Trophoblast cell (in vitro differentiated cells and primary cell): ENCODE measurements at regions not wholly inside any gene's neighbourhood (a gene's known extent, or its start where the extent isn't known, plus 50 kb on each side); places are given as distances from the start of the nearest gene placed in this dataset.

Source experiments
- DNase-seq, 2 donors: peaks; one replicate each; pipeline ENCODE4 v3.0.0-alpha.2; 2016
- H2AFZ ChIP-seq: 2 replicates; pipeline ENCODE4 v1.6.1; 2013; ENCODE audit warnings: low read length, moderate library complexity, mild to moderate bottlenecking; ENCODE audit not compliant: insufficient read depth, poor library complexity
- H2AK5ac ChIP-seq: 2 replicates; pipeline ENCODE4 v1.6.1; 2013; ENCODE audit warnings: mild to moderate bottlenecking, low read length
- H2BK120ac ChIP-seq: 2 replicates; pipeline ENCODE4 v1.6.1; 2013; ENCODE audit warnings: low read length, mild to moderate bottlenecking, moderate library complexity; ENCODE audit not compliant: insufficient read depth, poor library complexity
- H2BK12ac ChIP-seq: 2 replicates; pipeline ENCODE4 v1.6.1; 2013; ENCODE audit warnings: mild to moderate bottlenecking, low read length, moderate library complexity
- H2BK5ac ChIP-seq: 2 replicates; pipeline ENCODE4 v1.6.1; 2013; ENCODE audit warnings: low read length, low read depth, moderate library complexity, mild to moderate bottlenecking; ENCODE audit not compliant: poor library complexity
- H3K14ac ChIP-seq: 2 replicates; pipeline ENCODE4 v1.6.1; 2013; ENCODE audit warnings: mild to moderate bottlenecking, low read length
- H3K18ac ChIP-seq: 2 replicates; pipeline ENCODE4 v1.6.1; 2013; ENCODE audit warnings: mild to moderate bottlenecking, low read length
- H3K23ac ChIP-seq: 2 replicates; pipeline ENCODE4 v1.6.1; 2013; ENCODE audit warnings: low read length
- H3K27ac ChIP-seq: 2 replicates; pipeline ENCODE4 v1.5.1; 2013; ENCODE audit warnings: low read depth, mild to moderate bottlenecking, inconsistent platforms, low read length, moderate library complexity
- H3K27me3 ChIP-seq: 2 replicates; pipeline ENCODE4 v1.6.1; 2013; ENCODE audit warnings: inconsistent platforms, mild to moderate bottlenecking, low read length, moderate library complexity; ENCODE audit not compliant: insufficient read depth
- H3K36me3 ChIP-seq, 2 experiments: 1 replicate in 1 of 2; 2 replicates in 1 of 2; pipeline ENCODE4 v1.6.1; 2013; ENCODE audit warnings: low read length in 2 of 2, mild to moderate bottlenecking in 2 of 2, moderate library complexity in 1 of 2; ENCODE audit not compliant: insufficient read depth in 2 of 2, control insufficient read depth in 1 of 2
- H3K4ac ChIP-seq: 2 replicates; pipeline ENCODE4 v1.6.1; 2013; ENCODE audit warnings: low read depth, mild to moderate bottlenecking, low read length, moderate library complexity
- H3K4me1 ChIP-seq, 2 experiments: 1 replicate in 1 of 2; 2 replicates in 1 of 2; pipeline ENCODE4 v1.6.1; 2013; ENCODE audit warnings: low read length in 2 of 2, mild to moderate bottlenecking in 2 of 2, moderate library complexity in 1 of 2; ENCODE audit not compliant: insufficient read depth in 2 of 2, control insufficient read depth in 1 of 2
- H3K4me2 ChIP-seq: 2 replicates; pipeline ENCODE4 v1.6.1; 2013; ENCODE audit warnings: inconsistent platforms, mild to moderate bottlenecking, low read length, moderate library complexity
- H3K4me3 ChIP-seq: 2 replicates; pipeline ENCODE4 v1.5.1; 2013; ENCODE audit warnings: mild to moderate bottlenecking, low read depth, low read length, inconsistent platforms
- H3K79me1 ChIP-seq: one replicate; pipeline ENCODE4 v1.6.1; 2013; ENCODE audit warnings: low read length
- H3K79me2 ChIP-seq: 2 replicates; pipeline ENCODE4 v1.6.1; 2013; ENCODE audit warnings: low read length, mild to moderate bottlenecking; ENCODE audit not compliant: control insufficient read depth, insufficient read depth, poor library complexity
- H3K9ac ChIP-seq: 2 replicates; pipeline ENCODE4 v1.6.1; 2013; ENCODE audit warnings: mild to moderate bottlenecking, low read length
- H3K9me3 ChIP-seq: 2 replicates; pipeline ENCODE4 v1.6.1; 2013; ENCODE audit warnings: low read depth, mild to moderate bottlenecking, control low read depth, inconsistent platforms, low read length; ENCODE audit not compliant: insufficient read depth
- H4K12ac ChIP-seq: 2 replicates; pipeline ENCODE4 v1.6.1; 2013; ENCODE audit warnings: low read depth, mild to moderate bottlenecking, low read length, moderate library complexity
- H4K8ac ChIP-seq: 2 replicates; pipeline ENCODE4 v1.6.1; 2013; ENCODE audit warnings: low read depth, mild to moderate bottlenecking, low read length, moderate library complexity
- H4K91ac ChIP-seq: one replicate; pipeline ENCODE4 v1.6.1; 2013; ENCODE audit warnings: low read depth, mild to moderate bottlenecking, low read length, moderate library complexity
- WGBS: extraction: QIAGEN DNeasy Blood & Tissue Kit; methylation state at CpG from one replicate; pipeline ENCODE4 v1.1.7; 2013; ENCODE audit warnings: missing lambda C conversion rate; ENCODE audit not compliant: insufficient read length, insufficient coverage; ENCODE audit errors: extremely low coverage; 5-methylcytosine and 5-hydroxymethylcytosine counted together

DNA sequence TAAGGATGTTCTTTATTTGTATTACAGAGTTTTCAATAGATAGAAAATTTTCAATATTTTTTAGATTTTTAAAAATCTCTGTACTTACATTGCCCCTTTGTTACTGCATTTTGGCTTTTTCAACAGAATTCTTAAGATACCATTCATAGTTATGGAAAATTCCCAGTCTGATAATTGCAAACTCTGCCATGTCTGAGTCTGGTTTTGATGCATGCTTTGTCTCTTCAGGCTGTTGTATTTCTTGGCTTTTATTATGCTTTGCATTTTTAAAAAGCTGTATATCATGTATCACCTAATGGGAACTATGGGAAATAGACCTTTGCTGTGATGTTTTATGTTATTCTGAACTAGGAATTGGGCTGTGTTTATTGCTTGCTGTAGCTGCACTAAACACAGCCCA lies 898.9 kb upstream of the ADGRB3 start:
- H3K4me3 ChIP-seq: no peak overlapping the region
- H2AFZ ChIP-seq: no peak overlapping the region
- H4K12ac ChIP-seq: no peak overlapping the region
- no peak overlapping the region for H3K14ac ChIP-seq
- no peaks in the 10 kb centered on the region for H3K27me3 ChIP-seq
- no peaks in the 10 kb centered on the region for H3K79me2 ChIP-seq
- H3K79me1 ChIP-seq: no peaks in the 10 kb centered on the region
- no peak overlapping the region for H4K8ac ChIP-seq
- H3K9me3 ChIP-seq: no peaks in the 10 kb centered on the region
- no peak overlapping the region for H3K23ac ChIP-seq
- DNase-seq: no peak
- no peak overlapping the region for H4K91ac ChIP-seq
- no peak overlapping the region for H2BK120ac ChIP-seq
- no peak overlapping the region for H3K9ac ChIP-seq
- no peak overlapping the region for H3K18ac ChIP-seq
- no peak overlapping the region for H2AK5ac ChIP-seq
- H3K4me2 ChIP-seq: no peak overlapping the region
- no peak overlapping the region for H2BK12ac ChIP-seq
- no peak overlapping the region for H2BK5ac ChIP-seq
- H3K27ac ChIP-seq: no peak overlapping the region
- no peaks in the 10 kb centered on the region for H3K4me1 ChIP-seq
- H3K4ac ChIP-seq: no peak overlapping the region
- no peaks in the 10 kb centered on the region for H3K36me3 ChIP-seq

DNA sequence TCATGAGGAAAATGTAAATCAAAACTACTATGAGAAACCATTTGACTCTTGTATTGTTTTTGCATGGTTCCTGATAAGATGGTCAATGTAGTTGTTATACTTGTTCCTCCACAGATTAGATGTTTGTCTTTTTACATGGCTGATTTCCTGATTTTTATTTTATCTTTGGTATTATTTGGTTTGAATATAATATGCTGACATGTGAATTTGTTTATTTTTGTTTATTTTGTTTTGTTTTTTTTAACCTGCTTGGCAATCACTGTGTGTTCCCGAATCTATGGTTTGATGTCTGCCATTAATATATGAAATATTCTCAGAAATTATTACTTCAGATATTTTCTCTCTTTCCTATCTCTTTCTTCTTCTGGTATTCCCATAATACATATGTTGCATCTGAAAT lies 899.5 kb upstream of the ADGRB3 start:
- Histone ChIP-seq H4K91ac (no peak overlapping the region), H4K12ac (no peak overlapping the region), H2BK12ac (no peak overlapping the region), H3K4me2 (no peak overlapping the region), H3K79me1 (no peaks in the 10 kb centered on the region), H3K79me2 (no peaks in the 10 kb centered on the region), H3K9me3 (no peaks in the 10 kb centered on the region), H3K14ac (no peak overlapping the region), H2AK5ac (no peak overlapping the region), H2AFZ (no peak overlapping the region), H3K4me1 (no peaks in the 10 kb centered on the region), H3K23ac (no peak overlapping the region), H3K27me3 (no peaks in the 10 kb centered on the region), H3K27ac (no peak overlapping the region), H4K8ac (no peak overlapping the region), H3K9ac (no peak overlapping the region), H2BK120ac (no peak overlapping the region), H3K4me3 (no peak overlapping the region), H2BK5ac (no peak overlapping the region), H3K36me3 (no peaks in the 10 kb centered on the region), H3K4ac (no peak overlapping the region), H3K18ac (no peak overlapping the region)
- WGBS: no CpG with 5 or more reads among the region's 1 CpG
- DNase-seq: no peak

DNA sequence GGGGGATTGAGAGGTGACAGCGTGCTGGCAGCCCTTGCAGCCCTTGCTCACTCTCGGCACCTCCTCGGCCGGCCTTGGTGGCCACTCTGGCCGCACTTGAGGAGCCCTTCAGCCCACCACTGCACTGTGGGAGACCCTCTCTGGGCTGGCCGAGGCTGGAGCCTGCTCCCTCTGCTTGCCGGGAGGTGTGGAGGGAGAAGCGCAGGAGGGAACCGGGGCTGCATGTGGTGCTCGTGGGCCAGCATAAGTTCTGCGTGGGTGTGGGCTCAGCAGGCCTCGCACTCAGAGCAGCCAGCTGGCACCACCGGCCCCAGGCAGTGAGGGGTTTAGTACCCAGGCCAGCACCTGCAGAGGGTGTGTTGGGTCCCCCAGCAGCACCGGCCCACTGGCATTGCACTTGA lies 912.2 kb upstream of the ADGRB3 start:
- no peaks in the 10 kb centered on the region for H3K4me1 ChIP-seq
- no peak overlapping the region for H2BK5ac ChIP-seq
- no peak overlapping the region for H4K91ac ChIP-seq
- no peak overlapping the region for H3K4me2 ChIP-seq
- H3K23ac ChIP-seq: no peak overlapping the region
- H3K9me3 ChIP-seq: peaks cover 10% of the 10 kb centered on the region
- H2BK120ac ChIP-seq: no peak overlapping the region
- H3K14ac ChIP-seq: no peak overlapping the region
- H3K4me3 ChIP-seq: no peak overlapping the region
- H4K8ac ChIP-seq: no peak overlapping the region
- no peak overlapping the region for H2AFZ ChIP-seq
- no peaks in the 10 kb centered on the region for H3K79me2 ChIP-seq
- H3K9ac ChIP-seq: no peak overlapping the region
- H3K18ac ChIP-seq: no peak overlapping the region
- no peak for DNase-seq
- peaks cover 0 to 8% of the 10 kb centered on the region in 2 experiments for H3K36me3 ChIP-seq
- no peak overlapping the region for H3K27ac ChIP-seq
- H3K4ac ChIP-seq: no peak overlapping the region
- H2AK5ac ChIP-seq: no peak overlapping the region
- H2BK12ac ChIP-seq: no peak overlapping the region
- H3K27me3 ChIP-seq: no peaks in the 10 kb centered on the region
- WGBS: no CpG with 5 or more reads among the region's 14 CpGs
- no peak overlapping the region for H4K12ac ChIP-seq
- peaks cover 1% of the 10 kb centered on the region for H3K79me1 ChIP-seq

DNA sequence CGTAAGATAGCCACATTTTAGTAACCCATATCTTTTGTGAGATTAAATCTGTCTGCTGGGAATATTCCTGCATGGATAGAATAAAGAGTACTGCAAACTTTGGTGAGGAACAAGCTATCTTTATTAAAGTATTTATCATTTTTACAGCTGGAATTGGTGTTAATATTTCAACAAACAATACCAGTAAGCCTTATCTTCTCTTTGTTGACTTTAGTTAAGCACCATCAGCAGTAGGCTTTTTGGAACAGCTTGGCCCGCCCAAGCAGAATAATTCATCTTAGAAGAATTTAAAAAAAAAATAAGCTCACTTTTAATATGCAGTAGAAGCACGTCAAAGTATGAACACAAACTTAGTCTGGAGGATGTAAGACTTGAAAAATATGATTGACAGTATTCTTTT lies 917.8 kb upstream of the ADGRB3 start:
- no peak overlapping the region for H3K4me3 ChIP-seq
- no peak overlapping the region for H2BK120ac ChIP-seq
- no CpG with 5 or more reads among the region's 3 CpGs for WGBS
- H2BK5ac ChIP-seq: no peak overlapping the region
- no peak overlapping the region for H3K14ac ChIP-seq
- no peaks in the 10 kb centered on the region for H3K9me3 ChIP-seq
- H2AK5ac ChIP-seq: no peak overlapping the region
- H3K23ac ChIP-seq: no peak overlapping the region
- H3K4me2 ChIP-seq: no peak overlapping the region
- H3K27ac ChIP-seq: no peak overlapping the region
- no peak overlapping the region for H4K8ac ChIP-seq
- H3K27me3 ChIP-seq: no peaks in the 10 kb centered on the region
- H3K4me1 ChIP-seq: no peaks in the 10 kb centered on the region
- H3K9ac ChIP-seq: no peak overlapping the region
- no peaks in the 10 kb centered on the region for H3K36me3 ChIP-seq
- peaks cover 1% of the 10 kb centered on the region for H3K79me1 ChIP-seq
- H3K18ac ChIP-seq: no peak overlapping the region
- no peak overlapping the region for H2BK12ac ChIP-seq
- H4K12ac ChIP-seq: no peak overlapping the region
- no peak overlapping the region for H3K4ac ChIP-seq
- H2AFZ ChIP-seq: no peak overlapping the region
- H3K79me2 ChIP-seq: no peaks in the 10 kb centered on the region
- no peak for DNase-seq
- H4K91ac ChIP-seq: no peak overlapping the region

DNA sequence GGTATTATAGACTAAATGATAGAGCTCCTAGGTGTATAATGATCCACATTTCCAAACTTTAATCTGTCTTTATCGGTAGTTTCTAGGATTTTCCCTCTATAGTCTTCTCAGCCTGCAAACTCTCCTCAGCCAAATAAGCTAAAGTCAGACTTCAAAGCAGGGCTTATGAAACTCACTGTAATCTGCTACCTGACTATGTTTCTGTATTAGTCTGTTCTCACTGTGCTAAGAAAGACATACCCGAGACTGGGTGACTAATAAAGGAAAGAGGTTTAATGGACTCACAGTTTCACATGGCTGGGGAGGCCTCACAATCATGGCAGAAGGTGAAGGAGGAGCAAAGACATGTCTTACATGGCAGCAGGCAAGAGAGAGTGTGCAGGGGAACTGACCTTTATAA lies 928.7 kb upstream of the ADGRB3 start:
- Histone ChIP-seq H3K9me3 (no peaks in the 10 kb centered on the region), H3K36me3 (no peaks in the 10 kb centered on the region), H4K12ac (no peak overlapping the region), H3K23ac (no peak overlapping the region), H3K27me3 (no peaks in the 10 kb centered on the region), H2BK5ac (no peak overlapping the region), H2BK12ac (no peak overlapping the region), H4K91ac (no peak overlapping the region), H3K79me1 (no peaks in the 10 kb centered on the region), H3K9ac (no peak overlapping the region), H2BK120ac (no peak overlapping the region), H3K4me2 (no peak overlapping the region), H2AK5ac (no peak overlapping the region), H2AFZ (no peak overlapping the region), H3K18ac (no peak overlapping the region), H3K4me3 (no peak overlapping the region), H3K27ac (no peak overlapping the region), H4K8ac (no peak overlapping the region), H3K79me2 (no peaks in the 10 kb centered on the region), H3K14ac (no peak overlapping the region), H3K4ac (no peak overlapping the region), H3K4me1 (no peaks in the 10 kb centered on the region)
- no CpG with 5 or more reads among the region's 2 CpGs for WGBS
- no peak for DNase-seq
